ENCODE measurements at regions not wholly inside any gene's neighbourhood (a gene's known extent, or its start where the extent isn't known, plus 50 kb on each side); places are given as distances from the start of the nearest gene placed in this dataset.

DNA sequence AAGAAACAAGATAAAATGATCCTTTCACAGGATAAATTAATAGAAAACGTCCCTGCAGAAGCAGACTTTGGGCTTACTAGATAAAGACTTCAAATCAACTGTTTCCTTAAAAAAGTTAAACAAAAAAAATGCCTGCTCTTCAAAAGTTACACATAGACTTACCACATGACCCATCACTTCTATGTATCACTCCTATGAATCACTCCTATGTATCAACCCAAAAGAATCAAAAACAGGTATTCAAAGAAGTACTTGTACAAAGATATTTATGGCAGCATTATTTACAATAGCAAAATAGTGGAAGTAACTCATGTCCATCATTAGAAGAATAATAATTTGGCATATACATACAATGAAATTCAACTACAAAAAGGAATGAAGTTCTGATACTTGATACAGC is 56.3 kb upstream of the PRDM9 start:
- no peak overlapping the region for H3K4me3 ChIP-seq
- H3K4me1 ChIP-seq: no peaks in the 10 kb centered on the region
- H3K36me3 ChIP-seq (ENCODE audit: low read depth, missing control alignments): no peaks in the 10 kb centered on the region
- DNase-seq: no peak
- TF ChIP-seq, protein P1, sequence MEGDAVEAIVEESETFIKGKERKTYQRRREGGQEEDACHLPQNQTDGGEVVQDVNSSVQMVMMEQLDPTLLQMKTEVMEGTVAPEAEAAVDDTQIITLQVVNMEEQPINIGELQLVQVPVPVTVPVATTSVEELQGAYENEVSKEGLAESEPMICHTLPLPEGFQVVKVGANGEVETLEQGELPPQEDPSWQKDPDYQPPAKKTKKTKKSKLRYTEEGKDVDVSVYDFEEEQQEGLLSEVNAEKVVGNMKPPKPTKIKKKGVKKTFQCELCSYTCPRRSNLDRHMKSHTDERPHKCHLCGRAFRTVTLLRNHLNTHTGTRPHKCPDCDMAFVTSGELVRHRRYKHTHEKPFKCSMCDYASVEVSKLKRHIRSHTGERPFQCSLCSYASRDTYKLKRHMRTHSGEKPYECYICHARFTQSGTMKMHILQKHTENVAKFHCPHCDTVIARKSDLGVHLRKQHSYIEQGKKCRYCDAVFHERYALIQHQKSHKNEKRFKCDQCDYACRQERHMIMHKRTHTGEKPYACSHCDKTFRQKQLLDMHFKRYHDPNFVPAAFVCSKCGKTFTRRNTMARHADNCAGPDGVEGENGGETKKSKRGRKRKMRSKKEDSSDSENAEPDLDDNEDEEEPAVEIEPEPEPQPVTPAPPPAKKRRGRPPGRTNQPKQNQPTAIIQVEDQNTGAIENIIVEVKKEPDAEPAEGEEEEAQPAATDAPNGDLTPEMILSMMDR (IDR thresholded peaks at IDR 0.05): no peak
- no peak for TF ChIP-seq POLR2A (IDR thresholded peaks at IDR 0.05)
- 41 to 52% methylated on average over 1 of the region's 1 CpG for WGBS, 2 donors
- H3K27ac ChIP-seq: no peak overlapping the region
- H3K9me3 ChIP-seq: no peaks in the 10 kb centered on the region
- intact Hi-C loops (cut with DNase I; ENCODE audit: low total_unique reads): no loop called here
- H3K27me3 ChIP-seq: no peaks in the 10 kb centered on the region

DNA sequence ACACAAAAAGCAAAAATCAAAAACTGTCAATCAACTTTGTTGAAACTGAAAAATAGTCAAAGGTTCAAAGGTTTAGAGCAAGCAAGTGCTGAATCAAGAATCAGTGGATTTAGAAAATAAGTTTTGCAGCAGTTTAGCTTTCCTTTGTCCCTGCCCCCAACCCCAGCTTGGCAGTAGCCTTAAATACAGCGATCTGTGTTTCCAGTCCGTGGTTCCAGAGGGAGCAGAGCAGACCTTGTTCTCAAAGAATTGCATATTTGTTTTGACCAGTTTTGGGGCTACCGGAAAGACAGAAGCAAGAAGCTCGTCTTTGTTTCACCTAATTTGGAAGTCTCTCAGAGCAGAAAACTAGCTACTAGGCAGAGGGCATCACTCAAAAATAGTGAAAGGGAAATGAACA is 57.2 kb upstream of the PRDM9 start:
- intact Hi-C loops (cut with DNase I; ENCODE audit: low total_unique reads): no loop called here
- no peak for TF ChIP-seq POLR2A (IDR thresholded peaks at IDR 0.05)
- TF ChIP-seq, protein P1 (IDR thresholded peaks at IDR 0.05): no peak
- no peaks in the 10 kb centered on the region for H3K27me3 ChIP-seq
- no peaks in the 10 kb centered on the region for H3K4me1 ChIP-seq
- no peak overlapping the region for H3K4me3 ChIP-seq
- no peak overlapping the region for H3K27ac ChIP-seq
- DNase-seq: no peak
- no peaks in the 10 kb centered on the region for H3K36me3 ChIP-seq (ENCODE audit: low read depth, missing control alignments)
- WGBS, 2 donors: 42 to 55% methylated on average over 4 of the region's 4 CpGs
- H3K9me3 ChIP-seq: no peaks in the 10 kb centered on the region

DNA sequence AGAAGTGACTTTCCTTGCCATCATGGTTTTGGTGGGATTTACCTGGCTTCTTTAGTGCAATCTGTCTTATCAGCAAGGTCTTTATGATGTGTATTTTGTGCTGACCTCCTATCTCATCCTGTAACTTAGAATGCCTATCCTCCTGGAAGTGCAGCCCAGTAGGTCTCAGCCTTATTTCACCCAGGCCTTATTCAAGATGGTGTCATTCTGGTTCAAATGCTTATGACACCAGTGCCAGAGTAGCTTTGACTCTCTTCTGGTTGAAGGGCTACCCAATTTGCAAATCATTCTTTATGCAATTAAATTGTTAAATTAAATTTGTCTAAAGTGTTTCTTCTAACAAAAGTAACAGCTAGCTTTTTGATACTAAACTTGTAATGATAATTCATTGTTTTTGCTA is 58.8 kb upstream of the PRDM9 start:
- H3K36me3 ChIP-seq (ENCODE audit: low read depth, missing control alignments): no peaks in the 10 kb centered on the region
- no peaks in the 10 kb centered on the region for H3K4me1 ChIP-seq
- H3K9me3 ChIP-seq: no peaks in the 10 kb centered on the region
- no peaks in the 10 kb centered on the region for H3K27me3 ChIP-seq
- no peak overlapping the region for H3K27ac ChIP-seq
- H3K4me3 ChIP-seq: no peak overlapping the region
- DNase-seq: no peak
- intact Hi-C loops (cut with DNase I; ENCODE audit: low total_unique reads): no loop called here
- TF ChIP-seq POLR2A (IDR thresholded peaks at IDR 0.05): no peak
- TF ChIP-seq, protein P1 (IDR thresholded peaks at IDR 0.05): no peak

DNA sequence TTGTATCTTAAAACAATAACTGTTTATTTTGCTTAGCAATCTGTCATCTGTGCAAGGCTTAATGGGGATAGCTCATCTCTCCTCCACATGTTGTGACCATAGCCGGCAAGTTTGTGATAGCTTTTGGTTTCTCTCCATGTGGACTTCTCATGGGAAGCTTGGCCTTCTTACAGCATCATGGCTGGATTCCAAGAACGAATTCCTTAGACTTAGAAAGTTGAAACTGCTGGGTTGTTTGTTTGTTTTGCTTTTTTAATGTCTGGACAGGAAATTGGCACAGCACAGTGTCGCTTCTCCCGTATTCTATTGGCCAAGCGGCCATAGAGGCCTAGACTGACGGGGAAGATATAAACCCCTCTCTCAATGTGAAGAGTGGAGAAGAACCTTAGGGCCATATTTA is 61.0 kb upstream of the PRDM9 start:
- Histone ChIP-seq H3K27ac (no peak overlapping the region), H3K4me1 (no peaks in the 10 kb centered on the region), H3K9me3 (no peaks in the 10 kb centered on the region), H3K27me3 (no peaks in the 10 kb centered on the region), H3K4me3 (no peak overlapping the region), H3K36me3 (ENCODE audit: low read depth, missing control alignments) (no peaks in the 10 kb centered on the region)
- intact Hi-C loops (cut with DNase I; ENCODE audit: low total_unique reads): no loop called here
- WGBS, 2 donors: 48 to 58% methylated on average over 6 of the region's 6 CpGs
- TF ChIP-seq, protein P1 (IDR thresholded peaks at IDR 0.05): no peak
- TF ChIP-seq POLR2A (IDR thresholded peaks at IDR 0.05): no peak
- peak; percentile 20 for DNase-seq

DNA sequence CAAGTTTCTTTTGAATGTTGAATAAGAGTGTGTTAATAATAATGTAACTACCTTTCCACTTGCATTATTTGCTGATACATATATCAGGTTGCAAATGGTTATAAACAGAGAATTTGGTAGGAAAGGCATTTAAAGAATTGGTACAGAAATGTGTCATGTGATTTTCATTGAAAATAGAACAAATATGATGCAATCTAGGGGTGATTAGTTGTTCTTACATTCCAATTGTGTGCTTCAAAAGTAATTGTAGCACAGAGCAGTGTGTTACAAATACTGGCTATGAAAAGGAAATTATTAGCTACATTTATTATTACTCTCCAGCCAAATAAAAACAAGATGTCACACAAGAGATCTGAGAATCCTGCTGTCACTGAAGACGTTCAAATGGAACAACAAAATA is 61.8 kb upstream of the PRDM9 start:
- H3K9me3 ChIP-seq: no peaks in the 10 kb centered on the region
- WGBS, 2 donors: 56 to 57% methylated on average over 1 of the region's 1 CpG
- DNase-seq: no peak
- intact Hi-C loops (cut with DNase I; ENCODE audit: low total_unique reads): no loop called here
- no peaks in the 10 kb centered on the region for H3K36me3 ChIP-seq (ENCODE audit: low read depth, missing control alignments)
- no peak for TF ChIP-seq POLR2A (IDR thresholded peaks at IDR 0.05)
- TF ChIP-seq, protein P1 (IDR thresholded peaks at IDR 0.05): no peak
- no peak overlapping the region for H3K4me3 ChIP-seq
- no peaks in the 10 kb centered on the region for H3K27me3 ChIP-seq
- H3K4me1 ChIP-seq: no peaks in the 10 kb centered on the region
- H3K27ac ChIP-seq: no peak overlapping the region

Data from testis (tissue), 2 donors.